Activated B cell treated with CpG ODN at 0.5 μM for 24 hours (primary cell): ENCODE measurements at regions not wholly inside any gene's neighbourhood (a gene's known extent, or its start where the extent isn't known, plus 50 kb on each side); places are given as distances from the start of the nearest gene placed in this dataset.

Source experiments
- ATAC-seq: fragments of 200-7000 bp; cut with Tn5 transposase; one replicate; pipeline ENCODE4 v1.10.0; 2021; ENCODE audit warnings: low read depth, mild to moderate bottlenecking, moderate library complexity
- CTCF ChIA-PET: fragments of 350-600 bp; sonication (Branson Sonifier 250); formaldehyde crosslinking; loops from one replicate; lab custom pipeline; 2021; ENCODE audit warnings: antibody characterized with exemption; lab: Charles Lee
- POLR2A ChIA-PET: fragments of 350-600 bp; sonication (Branson Sonifier 250); formaldehyde crosslinking; loops from one replicate; lab custom pipeline; 2021; ENCODE audit warnings: antibody characterized with exemption; lab: Charles Lee
- DNase-seq: peaks from one replicate; pipeline ENCODE4 v3.0.0; 2022
- H3K27ac Mint-ChIP-seq: one replicate; pipeline ENCODE4 v1.8.0; 2020; ENCODE audit warnings: mixed read lengths
- H3K27me3 Mint-ChIP-seq: one replicate; pipeline ENCODE4 v1.8.0; 2021; ENCODE audit warnings: mixed read lengths
- H3K36me3 Mint-ChIP-seq: one replicate; pipeline ENCODE4 v1.8.0; 2021; ENCODE audit warnings: low read depth, mixed read lengths
- H3K4me1 Mint-ChIP-seq: one replicate; pipeline ENCODE4 v1.8.0; 2021; ENCODE audit warnings: mixed read lengths
- H3K4me3 Mint-ChIP-seq: one replicate; pipeline ENCODE4 v1.8.0; 2020; ENCODE audit warnings: mild to moderate bottlenecking, mixed read lengths
- H3K9me3 Mint-ChIP-seq: one replicate; pipeline ENCODE4 v1.8.0; 2020; ENCODE audit warnings: mixed read lengths
- CTCF ChIP-seq: fragments of 200-600 bp; IDR thresholded peaks from one replicate; pipeline ENCODE4 v1.8.0; 2022; ENCODE audit warnings: antibody characterized with exemption, mild to moderate bottlenecking
- intact Hi-C: fragments of 100-400 bp; cut with micrococcal nuclease; formaldehyde crosslinking; loops from one replicate; pipeline ENCODE4 v1.15.1; 2024

GRCh38 chr4:56197387-56197786, 189.9 kb downstream of the AASDH start:
- CTCF ChIA-PET, result no interaction called here
- ATAC-seq, result no peak
- TF ChIP-seq CTCF, result no peak
- Mint-ChIP-seq H3K4me1 (peaks cover 3% of the 10 kb centered on the region), H3K4me3 (no peak overlapping the region), H3K9me3 (no peaks in the 10 kb centered on the region), H3K36me3 (no peaks in the 10 kb centered on the region), H3K27ac (no peak overlapping the region), H3K27me3 (no peaks in the 10 kb centered on the region)
- DNase-seq, result no peak
- intact Hi-C loops, result no loop called here
- POLR2A ChIA-PET, result no interaction called here

GRCh38 chr4:56195025-56195424, 192.3 kb downstream of the AASDH start:
- Mint-ChIP-seq H3K27me3 (no peaks in the 10 kb centered on the region), H3K36me3 (no peaks in the 10 kb centered on the region), H3K4me1 (peaks cover 3% of the 10 kb centered on the region), H3K4me3 (no peak overlapping the region), H3K9me3 (peaks cover 3% of the 10 kb centered on the region), H3K27ac (no peak overlapping the region)
- intact Hi-C loops, result no loop called here
- ATAC-seq (no peak), DNase-seq (no peak)
- TF ChIP-seq CTCF, result no peak
- POLR2A ChIA-PET, result no interaction called here
- CTCF ChIA-PET, result no interaction called here

- H3K4me1 Mint-ChIP-seq, result no peaks in the 10 kb centered on the region
- ATAC-seq (no peak), DNase-seq (no peak)
- no peak overlapping the region for H3K4me3 Mint-ChIP-seq
- no peak for TF ChIP-seq CTCF
- intact Hi-C loops, result no loop called here
- no peaks in the 10 kb centered on the region for H3K36me3 Mint-ChIP-seq
- ChIA-PET POLR2A (no interaction called here), CTCF (no interaction called here)
- no peak overlapping the region for H3K27ac Mint-ChIP-seq
- H3K9me3 Mint-ChIP-seq, result peaks cover 3% of the 10 kb centered on the region
- H3K27me3 Mint-ChIP-seq, result no peaks in the 10 kb centered on the region
These were observed 195.8 kb downstream of the AASDH start for GRCh38 chr4:56191534-56191933.

GRCh38 chr4:56187688-56188087, 199.6 kb downstream of the AASDH start:
- Mint-ChIP-seq H3K36me3 (no peaks in the 10 kb centered on the region), H3K27me3 (no peaks in the 10 kb centered on the region), H3K27ac (no peak overlapping the region), H3K9me3 (peaks cover 3% of the 10 kb centered on the region), H3K4me3 (no peak overlapping the region), H3K4me1 (peaks cover 19% of the 10 kb centered on the region)
- ChIA-PET POLR2A (no interaction called here), CTCF (no interaction called here)
- intact Hi-C loops, result no loop called here
- no peak for TF ChIP-seq CTCF
- no peak for DNase-seq
- ATAC-seq, result no peak

GRCh38 chr4:56186808-56187523, 200.3 kb downstream of the AASDH start:
- ChIA-PET CTCF (no interaction called here), POLR2A (no interaction called here)
- no peak overlapping the region for H3K4me3 Mint-ChIP-seq
- DNase-seq (no peak), ATAC-seq (no peak)
- peaks cover 23% of the 10 kb centered on the region for H3K4me1 Mint-ChIP-seq
- H3K27me3 Mint-ChIP-seq, result no peaks in the 10 kb centered on the region
- intact Hi-C loops, result no loop called here
- H3K27ac Mint-ChIP-seq, result no peak overlapping the region
- no peak for TF ChIP-seq CTCF
- peaks cover 3% of the 10 kb centered on the region for H3K9me3 Mint-ChIP-seq
- no peaks in the 10 kb centered on the region for H3K36me3 Mint-ChIP-seq
